Trophoblast cell (in vitro differentiated cells and primary cell): ENCODE measurements at regions not wholly inside any gene's neighbourhood (a gene's known extent, or its start where the extent isn't known, plus 50 kb on each side); places are given as distances from the start of the nearest gene placed in this dataset.

Experiments used
- DNase-seq, 2 donors: peaks; one replicate each; pipeline ENCODE4 v3.0.0-alpha.2; 2016
- H2AFZ ChIP-seq: 2 replicates; pipeline ENCODE4 v1.6.1; 2013; ENCODE audit warnings: low read length, moderate library complexity, mild to moderate bottlenecking; ENCODE audit not compliant: insufficient read depth, poor library complexity
- H2AK5ac ChIP-seq: 2 replicates; pipeline ENCODE4 v1.6.1; 2013; ENCODE audit warnings: mild to moderate bottlenecking, low read length
- H2BK120ac ChIP-seq: 2 replicates; pipeline ENCODE4 v1.6.1; 2013; ENCODE audit warnings: low read length, mild to moderate bottlenecking, moderate library complexity; ENCODE audit not compliant: insufficient read depth, poor library complexity
- H2BK12ac ChIP-seq: 2 replicates; pipeline ENCODE4 v1.6.1; 2013; ENCODE audit warnings: mild to moderate bottlenecking, low read length, moderate library complexity
- H2BK5ac ChIP-seq: 2 replicates; pipeline ENCODE4 v1.6.1; 2013; ENCODE audit warnings: low read length, low read depth, moderate library complexity, mild to moderate bottlenecking; ENCODE audit not compliant: poor library complexity
- H3K14ac ChIP-seq: 2 replicates; pipeline ENCODE4 v1.6.1; 2013; ENCODE audit warnings: mild to moderate bottlenecking, low read length
- H3K18ac ChIP-seq: 2 replicates; pipeline ENCODE4 v1.6.1; 2013; ENCODE audit warnings: mild to moderate bottlenecking, low read length
- H3K23ac ChIP-seq: 2 replicates; pipeline ENCODE4 v1.6.1; 2013; ENCODE audit warnings: low read length
- H3K27ac ChIP-seq: 2 replicates; pipeline ENCODE4 v1.5.1; 2013; ENCODE audit warnings: low read depth, mild to moderate bottlenecking, inconsistent platforms, low read length, moderate library complexity
- H3K27me3 ChIP-seq: 2 replicates; pipeline ENCODE4 v1.6.1; 2013; ENCODE audit warnings: inconsistent platforms, mild to moderate bottlenecking, low read length, moderate library complexity; ENCODE audit not compliant: insufficient read depth
- H3K36me3 ChIP-seq, 2 experiments: 1 replicate in 1 of 2; 2 replicates in 1 of 2; pipeline ENCODE4 v1.6.1; 2013; ENCODE audit warnings: low read length in 2 of 2, mild to moderate bottlenecking in 2 of 2, moderate library complexity in 1 of 2; ENCODE audit not compliant: insufficient read depth in 2 of 2, control insufficient read depth in 1 of 2
- H3K4ac ChIP-seq: 2 replicates; pipeline ENCODE4 v1.6.1; 2013; ENCODE audit warnings: low read depth, mild to moderate bottlenecking, low read length, moderate library complexity
- H3K4me1 ChIP-seq, 2 experiments: 1 replicate in 1 of 2; 2 replicates in 1 of 2; pipeline ENCODE4 v1.6.1; 2013; ENCODE audit warnings: low read length in 2 of 2, mild to moderate bottlenecking in 2 of 2, moderate library complexity in 1 of 2; ENCODE audit not compliant: insufficient read depth in 2 of 2, control insufficient read depth in 1 of 2
- H3K4me2 ChIP-seq: 2 replicates; pipeline ENCODE4 v1.6.1; 2013; ENCODE audit warnings: inconsistent platforms, mild to moderate bottlenecking, low read length, moderate library complexity
- H3K4me3 ChIP-seq: 2 replicates; pipeline ENCODE4 v1.5.1; 2013; ENCODE audit warnings: mild to moderate bottlenecking, low read depth, low read length, inconsistent platforms
- H3K79me1 ChIP-seq: one replicate; pipeline ENCODE4 v1.6.1; 2013; ENCODE audit warnings: low read length
- H3K79me2 ChIP-seq: 2 replicates; pipeline ENCODE4 v1.6.1; 2013; ENCODE audit warnings: low read length, mild to moderate bottlenecking; ENCODE audit not compliant: control insufficient read depth, insufficient read depth, poor library complexity
- H3K9ac ChIP-seq: 2 replicates; pipeline ENCODE4 v1.6.1; 2013; ENCODE audit warnings: mild to moderate bottlenecking, low read length
- H3K9me3 ChIP-seq: 2 replicates; pipeline ENCODE4 v1.6.1; 2013; ENCODE audit warnings: low read depth, mild to moderate bottlenecking, control low read depth, inconsistent platforms, low read length; ENCODE audit not compliant: insufficient read depth
- H4K12ac ChIP-seq: 2 replicates; pipeline ENCODE4 v1.6.1; 2013; ENCODE audit warnings: low read depth, mild to moderate bottlenecking, low read length, moderate library complexity
- H4K8ac ChIP-seq: 2 replicates; pipeline ENCODE4 v1.6.1; 2013; ENCODE audit warnings: low read depth, mild to moderate bottlenecking, low read length, moderate library complexity
- H4K91ac ChIP-seq: one replicate; pipeline ENCODE4 v1.6.1; 2013; ENCODE audit warnings: low read depth, mild to moderate bottlenecking, low read length, moderate library complexity
- WGBS: extraction: QIAGEN DNeasy Blood & Tissue Kit; methylation state at CpG from one replicate; pipeline ENCODE4 v1.1.7; 2013; ENCODE audit warnings: missing lambda C conversion rate; ENCODE audit not compliant: insufficient read length, insufficient coverage; ENCODE audit errors: extremely low coverage; 5-methylcytosine and 5-hydroxymethylcytosine counted together

GRCh38 chr10:3619241-3619640 lies 165.8 kb downstream of the KLF6 start:
- no peak overlapping the region for H3K9ac ChIP-seq
- WGBS = no CpG with 5 or more reads among the region's 2 CpGs
- H4K8ac ChIP-seq = no peak overlapping the region

GRCh38 chr10:3616880-3617279 lies 168.1 kb downstream of the KLF6 start:
- Histone ChIP-seq H4K8ac (no peak overlapping the region), H3K18ac (no peak overlapping the region), H3K9ac (no peak overlapping the region), H4K12ac (no peak overlapping the region), H3K79me1 (no peaks in the 10 kb centered on the region), H3K36me3 (no peaks in the 10 kb centered on the region), H3K79me2 (no peaks in the 10 kb centered on the region), H2BK120ac (no peak overlapping the region), H3K4me3 (no peak overlapping the region), H3K4me1 (no peaks in the 10 kb centered on the region), H2AFZ (no peak overlapping the region), H4K91ac (no peak overlapping the region), H2BK12ac (no peak overlapping the region), H3K27ac (no peak overlapping the region), H3K9me3 (peaks cover 1% of the 10 kb centered on the region), H3K14ac (no peak overlapping the region), H3K23ac (no peak overlapping the region), H2AK5ac (no peak overlapping the region), H3K4me2 (no peak overlapping the region), H3K4ac (no peak overlapping the region), H3K27me3 (no peaks in the 10 kb centered on the region), H2BK5ac (no peak overlapping the region)
- no peak for DNase-seq

More at GRCh38 chr10:3619241-3619640, 165.8 kb downstream of the KLF6 start:
- no peaks in the 10 kb centered on the region for H3K79me2 ChIP-seq
- no peak overlapping the region for H2BK12ac ChIP-seq
- H2BK120ac ChIP-seq = no peak overlapping the region
- H3K4me1 ChIP-seq = peaks cover 3 to 5% of the 10 kb centered on the region in 2 experiments
- no peak overlapping the region for H3K4me2 ChIP-seq
- peaks cover 3% of the 10 kb centered on the region for H3K79me1 ChIP-seq
- no peak overlapping the region for H2BK5ac ChIP-seq
- no peak overlapping the region for H3K14ac ChIP-seq
- peaks cover 2% of the 10 kb centered on the region for H3K9me3 ChIP-seq
- H3K4me3 ChIP-seq = no peak overlapping the region
- no peaks in the 10 kb centered on the region for H3K36me3 ChIP-seq
- H3K23ac ChIP-seq = no peak overlapping the region
- DNase-seq = no peak
- no peak overlapping the region for H3K27ac ChIP-seq
- no peaks in the 10 kb centered on the region for H3K27me3 ChIP-seq
- H3K18ac ChIP-seq = no peak overlapping the region
- H2AK5ac ChIP-seq = no peak overlapping the region
- H3K4ac ChIP-seq = no peak overlapping the region
- H2AFZ ChIP-seq = no peak overlapping the region
- no peak overlapping the region for H4K91ac ChIP-seq
- H4K12ac ChIP-seq = no peak overlapping the region

GRCh38 chr10:3613318-3613717 lies 171.7 kb downstream of the KLF6 start:
- H3K23ac ChIP-seq = no peak overlapping the region
- no peaks in the 10 kb centered on the region for H3K4me1 ChIP-seq
- H3K4me2 ChIP-seq = no peak overlapping the region
- no peak overlapping the region for H4K8ac ChIP-seq
- H3K4ac ChIP-seq = no peak overlapping the region
- no peaks in the 10 kb centered on the region for H3K36me3 ChIP-seq
- H3K9me3 ChIP-seq = no peaks in the 10 kb centered on the region
- no peak overlapping the region for H3K4me3 ChIP-seq
- H3K18ac ChIP-seq = no peak overlapping the region
- no peaks in the 10 kb centered on the region for H3K27me3 ChIP-seq
- no peak overlapping the region for H2AFZ ChIP-seq
- no peak overlapping the region for H4K91ac ChIP-seq
- H3K79me2 ChIP-seq = no peaks in the 10 kb centered on the region
- no peak overlapping the region for H3K9ac ChIP-seq
- H4K12ac ChIP-seq = no peak overlapping the region
- H2BK5ac ChIP-seq = no peak overlapping the region
- H3K27ac ChIP-seq = no peak overlapping the region
- WGBS = no CpG with 5 or more reads among the region's 1 CpG
- H3K79me1 ChIP-seq = no peaks in the 10 kb centered on the region
- H2BK12ac ChIP-seq = no peak overlapping the region
- no peak overlapping the region for H2BK120ac ChIP-seq
- no peak for DNase-seq
- H2AK5ac ChIP-seq = no peak overlapping the region
- H3K14ac ChIP-seq = no peak overlapping the region

GRCh38 chr10:3612183-3613001 lies 172.6 kb downstream of the KLF6 start:
- Histone ChIP-seq H3K36me3 (no peaks in the 10 kb centered on the region), H3K14ac (no peak overlapping the region), H2BK5ac (no peak overlapping the region), H2BK12ac (no peak overlapping the region), H3K9ac (no peak overlapping the region), H3K4ac (no peak overlapping the region), H3K18ac (no peak overlapping the region), H2AFZ (no peak overlapping the region), H3K4me1 (no peaks in the 10 kb centered on the region), H3K27me3 (no peaks in the 10 kb centered on the region), H3K23ac (no peak overlapping the region), H3K79me1 (no peaks in the 10 kb centered on the region), H3K9me3 (no peaks in the 10 kb centered on the region), H4K12ac (no peak overlapping the region), H2AK5ac (no peak overlapping the region), H3K27ac (no peak overlapping the region), H4K91ac (no peak overlapping the region), H3K79me2 (no peaks in the 10 kb centered on the region), H3K4me2 (no peak overlapping the region), H4K8ac (no peak overlapping the region), H3K4me3 (no peak overlapping the region), H2BK120ac (no peak overlapping the region)
- no CpG with 5 or more reads among the region's 3 CpGs for WGBS
- DNase-seq = no peak
